ENCODE measurements at regions not wholly inside any gene's neighbourhood (a gene's known extent, or its start where the extent isn't known, plus 50 kb on each side); places are given as distances from the start of the nearest gene placed in this dataset.

DNA sequence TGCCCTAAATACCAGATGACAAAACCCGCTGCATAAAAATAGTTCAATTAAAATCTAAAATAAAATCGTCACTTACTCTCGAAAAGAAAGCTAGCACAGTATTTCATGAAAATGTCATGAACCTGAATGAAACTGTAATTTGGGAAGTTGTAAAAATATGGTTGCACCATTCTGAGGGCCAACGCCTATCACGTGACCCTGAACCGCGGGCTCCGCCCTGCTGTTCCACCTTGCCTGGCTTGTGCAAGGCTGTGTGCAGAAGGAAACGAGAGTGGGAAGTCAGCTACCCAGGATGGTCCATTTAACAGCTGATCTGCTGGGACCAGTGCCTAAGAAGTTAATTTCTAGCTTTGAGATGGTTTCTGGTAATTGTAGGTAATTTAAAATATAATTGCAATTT, 91.7 kb upstream of the BMP4 start:
- no peaks in the 10 kb centered on the region for H3K36me3 Mint-ChIP-seq
- Histone ChIP-seq H3K36me3 (replicated peaks in 1 of 2; ENCODE audit: control insufficient read depth in 1 of 2, insufficient read depth in 2 of 2, low read length in 2 of 2) (no peaks in the 10 kb centered on the region), H2AFZ (ENCODE audit: insufficient read depth, low read depth, low read length, poor library complexity, severe bottlenecking) (no peak overlapping the region), H3K79me2 (ENCODE audit: insufficient read depth, low read length) (no peaks in the 10 kb centered on the region), H3K4me1 (ENCODE audit: control insufficient read depth in 1 of 2, insufficient read depth in 2 of 2, low read length in 2 of 2) (peaks cover 4 to 8% of the 10 kb centered on the region in 2 donors), H3K9me3 (replicated peaks in 1 of 2; ENCODE audit: control insufficient read depth in 1 of 2, insufficient read depth in 1 of 2, low read length in 2 of 2) (peaks cover 0 to 7% of the 10 kb centered on the region in 2 donors), H3K4me3 (replicated peaks in 1 of 3; ENCODE audit: low read depth in 2 of 3, low read length in 3 of 3) (no peak overlapping the region), H4K20me1 (ENCODE audit: insufficient read depth, low read length) (no peaks in the 10 kb centered on the region), H3K4me2 (replicated peaks; ENCODE audit: extremely low read depth, low read length, poor library complexity, severe bottlenecking) (no peak overlapping the region), H3K9ac (ENCODE audit: insufficient read depth, low read length, poor library complexity, severe bottlenecking) (no peak overlapping the region), H3K27ac (ENCODE audit: low read depth in 1 of 2, low read length in 2 of 2) (peak overlapping the region in 1 of 2 donors; percentile 43), H3K27me3 (ENCODE audit: control insufficient read depth in 2 of 2, insufficient read depth in 2 of 2, low read length in 2 of 2) (no peaks in the 10 kb centered on the region)
- peaks cover 0 to 3% (median 0%) of the 10 kb centered on the region in 3 donors for H3K27me3 Mint-ChIP-seq (ENCODE audit: low read depth in 3 of 3)
- 92% methylated on average over 4 of the region's 9 CpGs for WGBS (ENCODE audit: insufficient coverage)
- peaks cover 0 to 4% (median 2%) of the 10 kb centered on the region in 7 donors for H3K9me3 Mint-ChIP-seq
- intact Hi-C loops (cut with micrococcal nuclease), result no loop called here
- peak overlapping the region in 3 of 7 donors; percentile 19 to 84 (median 20) for H3K27ac Mint-ChIP-seq
- TF ChIP-seq, protein P1, sequence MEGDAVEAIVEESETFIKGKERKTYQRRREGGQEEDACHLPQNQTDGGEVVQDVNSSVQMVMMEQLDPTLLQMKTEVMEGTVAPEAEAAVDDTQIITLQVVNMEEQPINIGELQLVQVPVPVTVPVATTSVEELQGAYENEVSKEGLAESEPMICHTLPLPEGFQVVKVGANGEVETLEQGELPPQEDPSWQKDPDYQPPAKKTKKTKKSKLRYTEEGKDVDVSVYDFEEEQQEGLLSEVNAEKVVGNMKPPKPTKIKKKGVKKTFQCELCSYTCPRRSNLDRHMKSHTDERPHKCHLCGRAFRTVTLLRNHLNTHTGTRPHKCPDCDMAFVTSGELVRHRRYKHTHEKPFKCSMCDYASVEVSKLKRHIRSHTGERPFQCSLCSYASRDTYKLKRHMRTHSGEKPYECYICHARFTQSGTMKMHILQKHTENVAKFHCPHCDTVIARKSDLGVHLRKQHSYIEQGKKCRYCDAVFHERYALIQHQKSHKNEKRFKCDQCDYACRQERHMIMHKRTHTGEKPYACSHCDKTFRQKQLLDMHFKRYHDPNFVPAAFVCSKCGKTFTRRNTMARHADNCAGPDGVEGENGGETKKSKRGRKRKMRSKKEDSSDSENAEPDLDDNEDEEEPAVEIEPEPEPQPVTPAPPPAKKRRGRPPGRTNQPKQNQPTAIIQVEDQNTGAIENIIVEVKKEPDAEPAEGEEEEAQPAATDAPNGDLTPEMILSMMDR (IDR thresholded peaks at IDR 0.05), result no peak
- H3K4me1 Mint-ChIP-seq, result peaks cover 8% of the 10 kb centered on the region
- peak; percentile 11 to 37 (median 30) for DNase-seq
- no peak overlapping the region for H3K4me3 Mint-ChIP-seq

DNA sequence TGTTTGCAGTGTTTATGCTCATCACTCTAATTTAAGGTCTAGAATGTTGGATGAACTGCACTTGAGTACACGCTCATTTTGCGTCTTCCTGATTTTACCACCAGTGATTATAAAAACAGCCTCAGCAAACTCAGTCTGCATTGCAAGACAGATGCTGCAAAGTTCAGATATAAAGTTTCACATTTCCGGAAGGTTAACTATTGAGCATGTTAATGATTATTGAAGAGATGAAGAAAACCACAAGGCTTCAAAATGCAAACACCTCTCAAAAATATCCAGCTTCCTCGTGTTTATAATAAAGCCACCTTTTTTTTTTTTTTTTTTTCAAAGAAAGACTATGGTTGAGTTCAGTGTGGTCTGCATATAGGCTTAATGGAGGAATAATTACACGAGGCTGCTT, 92.1 kb upstream of the BMP4 start:
- Histone ChIP-seq H3K9me3 (replicated peaks in 1 of 2; ENCODE audit: control insufficient read depth in 1 of 2, insufficient read depth in 1 of 2, low read length in 2 of 2) (peaks cover 0 to 7% of the 10 kb centered on the region in 2 donors), H3K4me1 (ENCODE audit: control insufficient read depth in 1 of 2, insufficient read depth in 2 of 2, low read length in 2 of 2) (peaks cover 4 to 8% of the 10 kb centered on the region in 2 donors), H3K36me3 (replicated peaks in 1 of 2; ENCODE audit: control insufficient read depth in 1 of 2, insufficient read depth in 2 of 2, low read length in 2 of 2) (no peaks in the 10 kb centered on the region), H3K79me2 (ENCODE audit: insufficient read depth, low read length) (no peaks in the 10 kb centered on the region), H3K9ac (ENCODE audit: insufficient read depth, low read length, poor library complexity, severe bottlenecking) (no peak overlapping the region), H2AFZ (ENCODE audit: insufficient read depth, low read depth, low read length, poor library complexity, severe bottlenecking) (no peak overlapping the region), H3K4me3 (replicated peaks in 1 of 3; ENCODE audit: low read depth in 2 of 3, low read length in 3 of 3) (no peak overlapping the region), H3K4me2 (replicated peaks; ENCODE audit: extremely low read depth, low read length, poor library complexity, severe bottlenecking) (no peak overlapping the region), H3K27ac (ENCODE audit: low read depth in 1 of 2, low read length in 2 of 2) (no peak overlapping the region), H3K27me3 (ENCODE audit: control insufficient read depth in 2 of 2, insufficient read depth in 2 of 2, low read length in 2 of 2) (no peaks in the 10 kb centered on the region), H4K20me1 (ENCODE audit: insufficient read depth, low read length) (no peaks in the 10 kb centered on the region)
- H3K9me3 Mint-ChIP-seq, result peaks cover 0 to 4% (median 2%) of the 10 kb centered on the region in 7 donors
- H3K4me3 Mint-ChIP-seq, result no peak overlapping the region
- TF ChIP-seq, protein P1 (IDR thresholded peaks at IDR 0.05), result no peak
- H3K4me1 Mint-ChIP-seq, result peaks cover 8% of the 10 kb centered on the region
- H3K27ac Mint-ChIP-seq, result no peak overlapping the region
- intact Hi-C loops (cut with micrococcal nuclease), result no loop called here
- peaks cover 0 to 3% (median 0%) of the 10 kb centered on the region in 3 donors for H3K27me3 Mint-ChIP-seq (ENCODE audit: low read depth in 3 of 3)
- WGBS (ENCODE audit: insufficient coverage), result 90% methylated on average over 2 of the region's 5 CpGs
- no peaks in the 10 kb centered on the region for H3K36me3 Mint-ChIP-seq
- DNase-seq, result no peak

Data from CD14-positive monocyte (primary cell).